PFSK-1 (cell line): ENCODE measurements at regions not wholly inside any gene's neighbourhood (a gene's known extent, or its start where the extent isn't known, plus 50 kb on each side); places are given as distances from the start of the nearest gene placed in this dataset.

Source experiments
- FOXP2 ChIP-seq: optimal IDR thresholded peaks from 2 replicates; pipeline ENCODE3; 2011; ENCODE audit warnings: borderline replicate concordance, control low read depth, inconsistent platforms; ENCODE audit not compliant: insufficient read depth; ENCODE audit errors: extremely low read length, extremely low read depth
- POLR2AphosphoS5 ChIP-seq: IDR thresholded peaks from 2 replicates; pipeline ENCODE4 v1.6.1; 2012; ENCODE audit warnings: low read depth, mild to moderate bottlenecking, control low read depth, low read length, moderate library complexity
- REST ChIP-seq, 2 experiments: IDR thresholded peaks; 2 replicates each; pipeline versions ENCODE4 v1.6.1 to v1.8.0; 2011 to 2012; ENCODE audit warnings: low read depth in 2 of 2, low read length in 2 of 2, control low read depth in 1 of 2, inconsistent platforms in 1 of 2, mild to moderate bottlenecking in 1 of 2, moderate library complexity in 1 of 2; ENCODE audit not compliant: insufficient read depth in 1 of 2
- SIN3A ChIP-seq: IDR thresholded peaks from 2 replicates; pipeline ENCODE4 v1.6.1; 2012; ENCODE audit warnings: mild to moderate bottlenecking, low read length, moderate library complexity, borderline replicate concordance; ENCODE audit not compliant: insufficient read depth
- TAF1 ChIP-seq: IDR thresholded peaks from 2 replicates; pipeline ENCODE4 v1.6.1; 2012; ENCODE audit warnings: low read length, control low read depth, borderline replicate concordance; ENCODE audit not compliant: insufficient read depth

GRCh38 chr3:27637346-27637995 is 84.7 kb downstream of the EOMES start:
- no peak for TF ChIP-seq SIN3A
- TF ChIP-seq REST (IDR thresholded peaks at IDR 0.05; ENCODE audit: insufficient read depth in 1 of 2, low read depth in 2 of 2, low read length in 2 of 2) = no peak
- TF ChIP-seq TAF1 = no peak
- TF ChIP-seq POLR2AphosphoS5 = no peak
- no peak for TF ChIP-seq FOXP2

DNA sequence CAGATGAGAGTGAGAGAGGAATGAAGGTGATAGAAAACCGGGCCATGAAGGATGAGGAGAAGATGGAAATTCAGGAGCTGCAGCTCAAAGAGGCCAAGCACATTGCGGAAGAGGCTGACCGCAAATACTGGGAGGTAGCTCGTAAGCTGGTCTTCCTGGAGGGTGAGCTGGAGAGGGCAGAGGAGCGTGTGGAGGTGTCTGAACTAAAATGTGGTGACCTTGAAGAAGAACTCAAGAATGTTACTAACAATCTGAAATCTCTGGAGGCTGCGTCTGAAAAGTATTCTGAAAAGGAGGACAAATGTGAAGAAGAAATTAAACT is 88.9 kb downstream of the EOMES start:
- TF ChIP-seq TAF1 (no peak), FOXP2 (no peak), POLR2AphosphoS5 (no peak), REST (IDR thresholded peaks at IDR 0.05; ENCODE audit: insufficient read depth in 1 of 2, low read depth in 2 of 2, low read length in 2 of 2) (no peak), SIN3A (no peak)

DNA sequence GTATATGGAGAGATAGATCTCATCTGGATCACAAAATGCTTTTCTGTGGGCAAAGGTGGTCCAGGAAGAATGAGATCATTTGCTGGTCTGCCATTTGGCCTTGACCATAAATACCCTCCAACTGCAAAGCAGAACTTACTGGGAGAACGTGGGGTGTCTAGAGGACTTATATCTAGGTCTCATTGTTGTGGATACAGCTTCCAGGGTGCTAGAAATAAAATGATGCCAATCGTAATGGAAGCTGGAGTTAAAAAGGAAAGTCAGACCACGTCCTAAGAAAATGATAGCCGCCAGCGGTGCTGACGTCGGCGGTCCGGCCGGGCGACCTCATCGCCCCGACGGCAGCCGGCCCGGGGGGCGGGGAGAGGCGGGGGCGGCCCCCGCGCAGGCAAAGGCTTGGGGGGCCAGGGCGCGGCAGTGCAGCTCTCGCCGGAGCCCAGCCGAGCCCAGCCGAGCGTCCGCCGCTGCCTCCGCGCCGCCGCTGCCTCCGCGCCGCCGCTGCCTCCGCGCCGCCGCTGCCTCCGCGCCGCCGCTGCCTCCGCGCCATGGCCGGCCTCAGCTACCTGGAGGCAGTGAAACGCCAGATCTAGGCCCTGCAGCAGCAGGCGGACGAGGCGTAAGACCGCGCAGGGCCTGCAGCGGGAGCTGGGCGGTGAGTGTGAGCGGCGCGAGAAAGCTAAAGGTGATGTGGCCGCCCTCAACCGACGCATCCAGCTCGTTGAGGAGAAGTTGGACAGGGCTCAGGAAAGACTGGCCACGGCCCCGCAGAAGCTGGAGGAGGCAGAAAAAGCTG is 89.5 kb downstream of the EOMES start:
- TF ChIP-seq POLR2AphosphoS5 (no peak), SIN3A (no peak), REST (IDR thresholded peaks at IDR 0.05; ENCODE audit: insufficient read depth in 1 of 2, low read depth in 2 of 2, low read length in 2 of 2) (no peak), TAF1 (no peak), FOXP2 (no peak)

DNA sequence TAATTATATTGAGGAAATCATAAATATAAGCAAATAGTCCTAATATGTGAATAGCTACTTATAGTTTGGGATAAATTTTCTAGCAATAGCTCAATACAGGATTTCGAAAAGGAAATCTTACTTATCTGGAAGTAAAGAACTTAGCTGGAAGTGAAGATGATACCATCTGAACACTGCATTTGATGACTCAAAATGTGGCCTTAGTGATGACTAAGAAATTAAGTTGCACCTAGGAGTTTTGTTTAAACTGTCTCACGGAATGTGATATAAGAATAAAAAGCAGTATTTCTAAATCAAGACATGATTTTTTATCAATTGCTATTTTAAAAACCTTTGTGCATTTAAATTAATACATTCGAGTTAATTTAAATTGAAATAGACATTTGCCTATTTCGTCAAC is 91.2 kb downstream of the EOMES start:
- TF ChIP-seq TAF1 (no peak), REST (IDR thresholded peaks at IDR 0.05; ENCODE audit: insufficient read depth in 1 of 2, low read depth in 2 of 2, low read length in 2 of 2) (no peak), POLR2AphosphoS5 (no peak), SIN3A (no peak), FOXP2 (no peak)

DNA sequence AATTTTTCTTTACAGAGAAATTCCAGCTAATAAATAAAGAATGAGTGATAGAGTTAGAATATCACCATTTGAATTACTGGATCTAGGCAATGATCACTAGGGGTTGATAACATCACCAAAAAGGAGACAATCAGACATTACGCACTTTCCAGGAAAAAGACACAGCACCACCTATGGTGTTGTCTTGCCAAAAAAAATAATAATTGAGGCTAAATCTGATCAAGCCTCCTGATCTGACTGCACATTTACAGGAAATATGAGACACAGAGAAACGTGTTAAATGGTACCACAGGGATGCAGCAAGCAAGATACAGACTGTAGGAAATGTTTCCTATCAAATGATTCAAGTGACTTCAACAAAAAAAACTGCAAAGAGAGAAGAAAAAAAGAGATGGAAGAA is 92.8 kb downstream of the EOMES start:
- no peak for TF ChIP-seq SIN3A
- no peak for TF ChIP-seq REST (IDR thresholded peaks at IDR 0.05; ENCODE audit: insufficient read depth in 1 of 2, low read depth in 2 of 2, low read length in 2 of 2)
- TF ChIP-seq TAF1 = no peak
- no peak for TF ChIP-seq POLR2AphosphoS5
- no peak for TF ChIP-seq FOXP2
